Left ventricle myocardium superior (tissue), 1 donor: ENCODE measurements at regions not wholly inside any gene's neighbourhood (a gene's known extent, or its start where the extent isn't known, plus 50 kb on each side); places are given as distances from the start of the nearest gene placed in this dataset.

Experiments used
- ATAC-seq: fragments of 200-7000 bp; cut with Tn5 transposase; one replicate; pipeline ENCODE4 v1.9.1; 2020; ENCODE audit warnings: mild to moderate bottlenecking, moderate library complexity
- DNase-seq: peaks from one replicate; pipeline ENCODE4 v3.0.0-alpha.2; 2020
- intact Hi-C: fragments of 100-400 bp; cut with micrococcal nuclease; formaldehyde crosslinking; loops from one replicate; pipeline ENCODE4 v1.11.0; 2022
- donor health status: DM: no; HTN: yes; CAD: no; lungs with severe emphysema.

DNA sequence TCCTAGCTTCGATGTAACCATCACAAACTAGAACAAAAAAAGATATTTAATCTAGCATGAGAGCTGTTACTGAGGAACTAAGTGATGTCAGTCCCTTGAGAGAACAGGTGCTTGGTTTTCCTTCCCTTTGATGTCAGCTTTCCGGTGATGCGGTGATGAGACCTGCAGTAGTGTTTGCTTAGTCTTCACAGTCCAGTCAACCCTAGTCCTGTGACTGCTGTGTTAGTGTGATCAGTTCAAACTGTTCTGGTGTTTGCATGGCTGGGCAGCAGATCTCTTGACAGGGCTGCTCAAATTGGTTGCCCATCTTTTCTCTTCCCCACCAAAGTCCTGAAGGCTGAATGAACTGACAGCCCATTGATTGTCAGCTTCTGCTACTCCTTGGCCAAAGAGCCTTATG lies 608.6 kb upstream of the DAB2 start:
- DNase-seq = no peak

DNA sequence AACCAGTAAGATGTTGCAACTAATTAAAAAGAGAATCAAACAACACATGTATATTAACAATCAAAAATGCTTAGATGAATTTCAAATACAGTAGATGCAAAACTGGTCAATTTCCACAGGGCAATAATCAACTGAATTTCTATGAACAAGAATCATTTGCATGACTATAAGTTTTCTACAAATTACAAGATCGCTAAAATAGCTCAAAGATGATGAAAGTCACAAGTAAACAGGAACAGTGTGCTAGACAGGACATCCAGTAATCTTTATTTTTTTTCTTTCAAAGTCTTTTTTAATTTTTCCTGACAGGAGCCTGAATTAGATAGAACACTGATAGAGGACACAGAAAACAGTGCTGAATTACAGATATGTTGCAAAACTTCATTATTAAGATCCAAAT lies 608.2 kb upstream of the DAB2 start:
- intact Hi-C loops = no loop called here
- ATAC-seq (no peak), DNase-seq (no peak)

More for the DNA sequence above, 608.6 kb upstream of the DAB2 start:
- ATAC-seq = no peak
- intact Hi-C loops = no loop called here

DNA sequence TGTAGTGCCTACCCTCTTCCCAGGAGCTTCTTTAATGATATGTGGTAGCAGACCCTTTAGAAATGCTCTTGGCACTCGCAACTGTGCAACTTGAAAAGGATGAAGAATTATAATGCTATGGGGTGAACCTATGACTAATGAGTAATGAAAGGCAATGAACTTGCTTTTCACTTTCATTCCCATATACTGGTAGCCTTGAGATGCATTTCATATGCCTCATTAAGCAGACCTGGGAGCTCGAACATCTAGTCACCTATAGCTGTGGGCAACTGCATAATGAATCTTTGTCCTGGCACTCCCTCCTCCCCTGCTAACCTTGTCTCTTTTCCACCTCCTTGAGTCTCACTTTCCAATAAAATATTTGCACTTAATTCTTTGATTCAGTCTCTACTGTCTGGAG lies 605.9 kb upstream of the DAB2 start:
- ATAC-seq = no peak
- DNase-seq = no peak
- intact Hi-C loops = no loop called here

DNA sequence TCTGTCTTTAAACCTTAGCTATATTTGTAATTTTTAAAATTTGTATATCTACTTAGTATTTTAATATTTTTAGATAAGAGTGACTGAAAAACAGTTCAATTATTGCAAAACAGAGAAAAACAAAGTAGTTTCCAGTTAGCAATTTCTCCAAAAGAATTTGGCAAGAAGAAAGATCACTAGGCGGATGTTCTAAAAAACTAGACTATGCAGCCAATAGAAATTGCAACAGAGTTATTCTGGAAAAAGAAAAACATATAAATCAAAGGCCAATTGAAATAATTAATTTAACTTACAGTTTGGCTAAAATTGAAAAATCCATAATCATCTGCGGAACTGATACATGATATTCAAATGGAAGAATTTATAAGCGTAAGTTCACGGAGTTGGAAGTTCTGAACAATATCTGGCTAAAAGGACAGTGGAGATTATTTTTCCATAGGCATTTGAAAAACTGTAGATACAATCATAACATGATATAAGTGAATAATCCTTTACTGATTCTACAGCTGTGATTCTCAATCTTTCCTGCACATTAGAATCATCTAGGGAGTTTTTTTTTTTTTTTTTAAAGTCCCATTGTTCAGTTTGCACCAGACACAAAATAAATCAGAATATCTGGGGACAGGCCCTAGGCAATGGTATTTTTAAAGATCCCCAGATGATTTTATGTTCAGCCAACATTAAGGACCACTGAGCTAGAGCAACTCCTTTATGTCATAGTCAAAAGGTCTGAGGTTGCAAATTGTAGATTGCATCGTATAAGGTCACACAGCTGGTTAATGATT lies 605.1 kb upstream of the DAB2 start:
- intact Hi-C loops = no loop called here
- ATAC-seq (no peak), DNase-seq (no peak)

DNA sequence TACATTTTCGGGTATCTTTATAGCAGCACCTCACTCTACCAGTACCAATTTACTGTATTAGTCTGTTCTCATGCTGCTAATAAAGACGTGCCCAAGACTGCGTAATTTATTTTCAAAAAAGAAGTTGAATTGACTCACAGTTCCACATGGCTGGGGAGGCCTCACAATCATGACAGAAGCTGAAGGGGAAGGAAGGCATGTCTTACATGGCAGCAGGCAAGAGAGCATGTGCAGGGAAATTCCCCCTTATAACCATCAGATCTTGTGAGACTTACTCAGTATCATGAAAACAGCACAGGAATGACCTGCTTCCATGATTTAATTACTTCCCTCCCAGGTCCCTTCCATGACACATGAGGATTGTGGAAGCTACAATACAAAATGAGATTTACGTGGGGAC lies 602.6 kb upstream of the DAB2 start:
- ATAC-seq = no peak
- intact Hi-C loops = no loop called here
- DNase-seq = no peak

DNA sequence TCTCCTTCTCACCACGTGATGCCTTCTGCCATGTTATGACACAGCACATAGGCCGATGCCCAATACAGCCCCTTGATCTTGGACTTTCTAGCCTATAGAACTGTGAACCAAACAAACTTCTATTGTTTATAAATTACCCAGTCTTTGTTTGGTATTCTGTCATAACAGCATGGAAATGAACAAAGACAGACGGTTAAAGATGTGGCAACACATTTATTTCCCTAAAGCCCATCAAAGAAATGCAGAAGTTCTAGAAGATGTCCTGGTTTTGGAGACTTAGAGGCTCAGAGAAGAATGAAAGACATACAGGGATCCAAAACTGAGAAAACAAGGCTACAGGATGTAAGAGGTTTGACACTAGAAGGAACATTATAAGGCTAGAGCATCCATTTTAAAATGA lies 600.8 kb upstream of the DAB2 start:
- ATAC-seq = no peak
- intact Hi-C loops = no loop called here

DNA sequence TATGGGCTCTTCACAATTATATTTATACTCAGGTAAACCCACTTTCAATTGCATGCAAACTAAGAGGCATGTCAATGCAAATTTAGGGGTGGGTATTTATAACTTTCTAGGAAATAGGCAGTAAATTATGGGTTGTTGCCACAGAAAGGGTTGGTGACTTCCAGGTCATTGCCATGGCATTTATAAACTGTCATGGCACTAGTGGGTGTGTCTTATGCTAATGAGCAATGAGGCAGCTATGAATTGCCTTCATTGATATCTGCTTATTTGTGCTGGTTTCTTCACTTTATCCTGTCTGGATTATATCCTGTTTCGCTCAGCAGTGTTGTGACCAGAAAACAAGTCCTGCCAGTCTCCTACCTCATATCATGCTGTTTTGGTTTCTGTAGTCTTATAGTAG lies 597.3 kb upstream of the DAB2 start:
- DNase-seq = no peak
- intact Hi-C loops = no loop called here

More for the DNA sequence above, 600.8 kb upstream of the DAB2 start:
- no peak for DNase-seq

DNA sequence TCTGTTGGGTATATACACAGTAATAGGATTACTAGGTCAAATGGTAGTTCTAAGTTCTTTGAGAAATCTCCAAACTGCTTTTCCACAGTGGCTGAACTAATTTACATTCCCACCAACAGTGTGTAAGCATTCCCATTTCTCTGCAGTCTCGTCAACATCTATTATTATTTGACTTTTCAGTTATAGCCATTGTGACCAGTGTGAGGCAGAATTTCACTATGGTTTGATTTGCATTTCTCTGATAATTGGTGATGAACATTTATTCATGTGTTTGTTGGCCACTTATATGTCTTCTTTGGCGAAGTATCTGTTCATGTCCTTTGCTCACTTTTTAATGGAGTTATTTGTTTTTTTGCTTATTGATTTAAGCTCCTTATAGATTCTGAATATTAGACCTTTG lies 596.2 kb upstream of the DAB2 start:
- no peak for ATAC-seq
- intact Hi-C loops = no loop called here

More for the DNA sequence above, 597.3 kb upstream of the DAB2 start:
- ATAC-seq = no peak

DNA sequence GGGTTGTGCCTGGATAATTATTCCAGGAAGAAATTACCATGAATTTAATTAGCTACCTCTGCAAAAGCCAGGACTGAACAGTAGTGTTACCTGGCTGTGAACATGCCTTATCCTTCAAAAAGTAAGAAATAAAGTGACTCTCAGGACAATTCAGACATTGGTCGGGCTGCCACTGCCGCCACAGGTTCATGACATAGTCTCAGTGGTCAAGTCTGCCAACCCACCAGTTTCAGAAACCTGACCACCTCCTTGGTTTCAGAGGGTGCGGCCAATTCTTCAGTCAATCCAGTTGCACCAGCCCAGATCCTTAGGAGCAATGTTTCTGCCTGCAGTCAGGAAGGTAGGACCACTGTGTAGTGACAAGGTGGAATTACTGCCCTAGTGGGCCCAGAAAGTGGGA lies 593.1 kb upstream of the DAB2 start:
- ATAC-seq (no peak), DNase-seq (no peak)
- intact Hi-C loops = no loop called here

More for the DNA sequence above, 596.2 kb upstream of the DAB2 start:
- no peak for DNase-seq

DNA sequence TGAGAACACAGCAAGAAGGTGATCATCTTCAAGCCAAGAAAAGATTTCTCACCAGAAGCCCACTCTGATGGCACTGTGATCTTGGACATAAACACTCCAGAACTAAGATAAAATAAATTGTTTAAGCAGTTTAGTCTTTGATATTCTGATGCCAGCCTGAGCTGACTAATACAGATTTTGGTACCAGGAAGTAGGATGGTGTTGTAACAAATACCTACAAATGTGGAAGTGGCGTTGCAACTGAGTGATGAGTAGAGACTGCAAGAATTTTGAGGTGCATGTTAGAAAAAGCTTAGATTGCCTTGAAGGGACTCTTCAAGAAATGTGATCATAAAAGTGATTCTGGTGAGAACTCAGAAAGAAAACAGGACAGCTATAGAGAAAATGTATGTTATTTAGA lies 592.4 kb upstream of the DAB2 start:
- ATAC-seq = no peak
- intact Hi-C loops = no loop called here
- DNase-seq = no peak

DNA sequence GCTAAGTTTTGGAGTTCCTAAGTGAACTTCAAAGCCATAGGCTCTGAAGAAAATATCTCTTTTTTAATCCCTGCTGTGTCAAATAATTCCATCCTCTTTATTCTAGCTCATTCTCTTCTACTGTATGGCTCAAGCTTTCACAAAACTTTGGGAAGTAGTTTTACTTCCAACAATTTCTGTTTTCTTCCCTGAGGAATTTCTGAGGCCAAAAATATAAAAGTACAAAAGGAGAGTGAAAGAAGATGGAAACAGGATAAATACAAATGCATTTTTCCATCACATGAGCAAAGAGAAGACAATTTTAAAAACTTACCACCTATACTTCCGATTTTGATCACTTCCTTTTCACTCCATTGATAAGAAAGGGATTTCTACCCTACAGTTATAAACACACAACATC lies 585.7 kb upstream of the DAB2 start:
- ATAC-seq (no peak), DNase-seq (no peak)
- intact Hi-C loops = no loop called here

DNA sequence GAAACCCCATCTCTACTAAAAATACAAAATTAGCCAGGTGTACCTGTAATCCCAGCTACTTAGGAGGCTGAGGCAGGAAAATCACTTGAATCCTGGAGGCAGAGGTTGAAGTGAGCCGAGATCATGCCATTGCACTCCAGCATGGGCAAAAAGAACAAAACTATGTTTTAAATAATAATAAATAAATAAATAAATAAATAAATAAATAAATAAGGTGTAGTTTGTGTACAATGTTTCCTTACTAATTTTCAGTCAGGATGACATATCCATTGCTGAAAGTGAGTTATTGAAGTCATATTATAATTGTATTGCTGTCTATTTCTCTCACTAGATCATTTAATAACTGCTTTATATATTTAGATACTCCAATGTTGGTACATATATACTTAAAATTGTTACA lies 581.5 kb upstream of the DAB2 start:
- ATAC-seq (no peak), DNase-seq (no peak)
- intact Hi-C loops = no loop called here

DNA sequence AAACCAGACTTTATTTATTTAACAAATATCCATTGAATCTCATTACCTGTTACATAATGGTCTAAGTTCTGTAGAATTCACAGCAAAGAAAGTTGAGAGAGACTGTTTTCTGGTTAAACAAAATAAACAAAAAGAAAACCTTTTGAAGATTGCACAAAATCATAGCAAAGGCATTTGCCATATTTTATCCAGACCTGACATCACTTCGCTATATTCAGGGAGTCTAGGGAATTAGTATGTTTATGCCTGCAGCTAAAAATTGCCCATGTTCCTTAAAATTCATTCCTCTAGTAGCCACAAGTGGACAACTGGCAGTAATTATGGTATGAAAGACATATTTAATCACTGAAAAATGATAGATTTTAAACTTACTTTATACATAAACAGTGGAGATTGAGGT lies 577.0 kb upstream of the DAB2 start:
- no peak for DNase-seq
- ATAC-seq = no peak
- intact Hi-C loops = no loop called here

DNA sequence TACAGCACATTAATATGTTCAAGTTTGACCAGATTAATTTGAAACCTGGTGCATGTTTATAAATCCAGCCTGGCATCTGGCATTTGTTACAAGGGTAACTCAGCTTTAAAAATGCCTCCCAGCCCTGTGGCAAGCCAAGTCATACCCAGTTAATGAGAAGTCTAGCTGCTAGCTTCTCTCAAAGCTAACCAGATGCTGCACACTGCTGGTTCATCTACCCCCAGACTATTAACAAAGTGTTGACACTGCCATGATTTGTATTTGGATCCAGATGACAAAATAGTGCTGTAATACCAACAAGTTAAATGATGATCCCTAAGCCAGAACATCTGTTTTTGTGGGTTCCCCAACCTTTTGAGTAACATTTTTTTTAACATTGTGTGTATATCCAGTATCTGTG lies 573.7 kb upstream of the DAB2 start:
- intact Hi-C loops = no loop called here
- no peak for DNase-seq
- no peak for ATAC-seq

DNA sequence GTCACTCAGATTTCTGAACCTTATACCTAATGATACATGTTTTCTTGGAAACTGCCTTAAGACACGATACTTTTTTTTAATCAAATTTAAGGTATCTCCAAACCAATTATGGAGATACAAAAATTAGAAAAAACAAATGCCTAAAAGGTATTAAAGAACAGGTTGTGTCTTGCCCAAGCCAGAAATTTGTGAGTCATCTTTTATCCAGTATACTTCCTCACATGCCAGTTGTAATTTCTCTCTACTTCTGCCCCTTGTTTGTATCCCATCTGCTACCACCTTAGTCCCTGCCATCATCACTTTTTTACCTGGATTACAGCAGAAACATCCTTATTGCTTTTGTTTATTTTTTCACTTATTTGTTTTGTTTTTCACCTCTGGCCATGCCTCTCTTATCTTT lies 571.2 kb upstream of the DAB2 start:
- no peak for DNase-seq
- intact Hi-C loops = no loop called here
- no peak for ATAC-seq

DNA sequence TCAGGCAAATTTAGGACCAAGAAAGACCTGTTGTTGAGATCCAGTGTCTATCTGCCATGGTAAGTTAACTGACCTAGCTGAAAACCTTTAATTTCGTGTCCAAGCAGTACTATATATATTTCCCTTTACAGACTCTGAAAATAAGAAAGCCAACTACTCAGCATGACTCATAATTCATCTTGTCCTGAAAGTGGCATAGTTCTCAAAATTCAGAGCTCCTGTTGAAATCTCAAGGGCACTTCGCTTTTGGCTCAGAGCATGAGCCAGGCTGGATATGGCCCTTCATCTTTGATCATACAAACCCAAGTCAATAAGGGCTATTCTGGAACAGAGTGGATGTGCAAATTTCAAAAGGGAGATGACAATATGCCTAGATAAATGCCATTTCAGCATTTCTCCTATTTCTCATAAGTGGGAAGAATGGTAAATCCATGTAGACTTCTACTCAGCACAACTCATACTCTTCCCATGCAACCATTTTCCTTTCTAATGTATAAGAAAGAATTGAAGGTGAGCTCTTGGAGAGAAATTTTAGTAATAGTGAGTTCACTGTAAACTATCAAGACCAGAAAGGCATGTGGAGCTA lies 567.9 kb upstream of the DAB2 start:
- intact Hi-C loops = no loop called here
- no peak for DNase-seq
- ATAC-seq = no peak

DNA sequence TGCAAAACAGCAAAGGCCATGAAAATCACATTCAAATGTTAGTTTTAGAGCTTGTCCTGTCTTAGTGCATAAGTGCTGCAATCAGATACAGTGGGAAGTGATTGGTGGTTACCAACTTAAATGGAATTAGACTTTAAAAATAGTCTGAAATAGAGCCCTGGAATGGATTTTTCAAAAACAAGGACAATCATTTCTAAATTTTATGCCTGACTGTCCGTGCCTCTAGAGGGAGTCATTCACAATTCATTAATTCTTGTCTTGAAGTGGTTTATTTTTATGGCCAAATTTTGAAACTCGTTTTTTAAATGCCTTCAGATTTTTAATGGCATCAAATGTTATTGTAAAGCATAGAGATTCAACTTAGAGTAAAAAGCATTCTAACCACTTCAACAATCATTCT lies 561.8 kb upstream of the DAB2 start:
- intact Hi-C loops = no loop called here
- ATAC-seq = no peak
- DNase-seq = no peak

DNA sequence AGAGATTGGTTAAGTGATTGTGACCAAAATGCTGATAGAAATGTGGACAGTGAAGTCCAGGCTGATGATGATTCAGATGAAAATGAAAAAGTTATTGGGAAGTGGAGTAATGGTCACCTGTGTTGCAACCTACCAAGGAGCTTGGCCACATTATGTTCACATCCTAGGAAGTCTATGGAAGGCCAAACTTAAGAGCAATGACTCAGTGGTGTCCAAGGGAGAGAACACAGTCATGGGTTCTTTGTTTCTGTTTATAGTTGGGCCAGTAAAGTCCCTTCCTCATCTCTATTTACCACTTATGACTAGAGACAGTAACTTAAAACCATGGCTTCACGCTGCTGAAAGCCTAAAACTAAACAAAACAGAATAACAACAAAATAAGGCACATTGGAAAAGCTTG lies 555.3 kb upstream of the DAB2 start:
- intact Hi-C loops = no loop called here
- DNase-seq (no peak), ATAC-seq (no peak)

DNA sequence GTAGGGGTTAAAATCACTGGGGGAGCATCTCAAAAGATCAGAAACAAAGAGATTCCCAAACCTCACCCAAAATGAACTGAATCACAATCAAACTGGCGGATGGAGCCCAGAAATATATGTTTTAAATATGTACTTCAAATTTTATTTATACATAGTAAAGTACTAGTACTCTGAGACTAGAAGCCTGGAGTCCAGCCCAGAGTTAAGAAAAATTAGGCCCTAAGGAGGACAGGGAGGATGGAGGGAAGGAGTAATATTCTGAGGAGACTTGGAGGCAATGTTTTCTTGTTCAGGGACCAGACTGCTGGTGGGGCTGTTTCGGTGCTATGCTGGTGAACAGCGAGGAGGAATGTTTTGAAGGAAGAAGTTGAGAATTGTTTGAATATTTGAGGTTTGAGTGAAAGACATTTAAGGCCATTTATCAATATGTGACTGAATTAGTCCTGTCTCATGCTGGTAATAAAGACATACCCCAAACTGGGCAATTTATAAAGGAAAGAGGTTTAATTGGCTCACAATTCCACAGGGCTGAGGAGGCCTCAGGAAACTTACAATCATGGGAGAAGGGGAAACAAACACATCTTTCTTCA lies 552.4 kb upstream of the DAB2 start:
- DNase-seq = no peak
- intact Hi-C loops = no loop called here
- ATAC-seq = no peak

DNA sequence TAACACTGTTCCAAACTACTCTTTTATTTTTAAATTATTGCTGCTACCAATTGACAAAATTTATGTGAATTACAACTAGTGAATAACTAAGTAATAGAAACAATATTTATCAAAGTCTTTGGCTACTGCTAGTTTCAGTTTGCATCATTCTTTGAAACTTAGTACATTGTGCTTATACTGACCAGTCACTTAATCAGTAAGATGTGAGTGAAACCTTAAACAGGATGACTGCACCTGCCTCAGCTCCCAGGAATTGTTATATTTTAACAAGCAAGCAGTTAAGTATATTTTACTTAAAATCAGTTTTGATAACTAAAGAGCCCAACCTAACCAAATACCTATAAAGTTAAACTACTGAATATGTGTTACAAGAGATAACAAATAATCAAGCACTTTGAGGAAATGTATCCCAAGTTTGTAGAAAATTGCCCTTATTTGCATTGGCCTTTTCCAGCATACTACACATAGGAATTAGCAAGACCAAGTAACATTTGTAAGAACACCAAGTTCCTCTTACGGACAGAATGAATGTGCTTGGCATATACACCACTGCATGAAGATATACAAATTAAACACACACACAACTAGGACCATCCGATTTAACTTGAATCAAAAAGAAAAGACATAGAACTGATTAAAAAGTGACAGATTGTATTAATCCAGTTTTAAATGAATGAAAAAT lies 545.5 kb upstream of the DAB2 start:
- intact Hi-C loops = no loop called here
- ATAC-seq (no peak), DNase-seq (no peak)
